OCI-LY3 (cell line): ENCODE measurements at regions not wholly inside any gene's neighbourhood (a gene's known extent, or its start where the extent isn't known, plus 50 kb on each side); places are given as distances from the start of the nearest gene placed in this dataset.

Experiments
- EZH2phosphoT487 ChIP-seq: fragments of 200-600 bp; shearing (Covaris generic); IDR thresholded peaks from 2 replicates; pipeline ENCODE4 v1.6.1; 2018; ENCODE audit warnings: antibody characterized with exemption, mixed run types, low read depth
- TF ChIP-seq, protein P1 (sequence below): fragments of 200-600, 300-600 bp; sonication (generic); IDR thresholded peaks from 2 replicates; pipeline ENCODE4 v1.5.1; 2014; ENCODE audit warnings: antibody characterized with exemption, low read length, low read depth

- TF ChIP-seq, protein P1, sequence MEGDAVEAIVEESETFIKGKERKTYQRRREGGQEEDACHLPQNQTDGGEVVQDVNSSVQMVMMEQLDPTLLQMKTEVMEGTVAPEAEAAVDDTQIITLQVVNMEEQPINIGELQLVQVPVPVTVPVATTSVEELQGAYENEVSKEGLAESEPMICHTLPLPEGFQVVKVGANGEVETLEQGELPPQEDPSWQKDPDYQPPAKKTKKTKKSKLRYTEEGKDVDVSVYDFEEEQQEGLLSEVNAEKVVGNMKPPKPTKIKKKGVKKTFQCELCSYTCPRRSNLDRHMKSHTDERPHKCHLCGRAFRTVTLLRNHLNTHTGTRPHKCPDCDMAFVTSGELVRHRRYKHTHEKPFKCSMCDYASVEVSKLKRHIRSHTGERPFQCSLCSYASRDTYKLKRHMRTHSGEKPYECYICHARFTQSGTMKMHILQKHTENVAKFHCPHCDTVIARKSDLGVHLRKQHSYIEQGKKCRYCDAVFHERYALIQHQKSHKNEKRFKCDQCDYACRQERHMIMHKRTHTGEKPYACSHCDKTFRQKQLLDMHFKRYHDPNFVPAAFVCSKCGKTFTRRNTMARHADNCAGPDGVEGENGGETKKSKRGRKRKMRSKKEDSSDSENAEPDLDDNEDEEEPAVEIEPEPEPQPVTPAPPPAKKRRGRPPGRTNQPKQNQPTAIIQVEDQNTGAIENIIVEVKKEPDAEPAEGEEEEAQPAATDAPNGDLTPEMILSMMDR = no peak
- TF ChIP-seq EZH2phosphoT487 = no peak
Observed at GRCh38 chr9:82616545-82616944, 446.4 kb downstream of the RASEF start.
